ENCODE measurements at regions not wholly inside any gene's neighbourhood (a gene's known extent, or its start where the extent isn't known, plus 50 kb on each side); places are given as distances from the start of the nearest gene placed in this dataset.

GRCh38 chr2:19695706-19696105, 206.1 kb downstream of the TTC32 start:
- H3K4me1 ChIP-seq (ENCODE audit: insufficient read depth, low read length), result no peaks in the 10 kb centered on the region
- H2BK15ac ChIP-seq (ENCODE audit: low read depth, low read length), result no peak overlapping the region
- no CpG with 5 or more reads among the region's 4 CpGs for WGBS (ENCODE audit: extremely low coverage, insufficient read length, low lambda C conversion rate)
- TF ChIP-seq, protein P1, sequence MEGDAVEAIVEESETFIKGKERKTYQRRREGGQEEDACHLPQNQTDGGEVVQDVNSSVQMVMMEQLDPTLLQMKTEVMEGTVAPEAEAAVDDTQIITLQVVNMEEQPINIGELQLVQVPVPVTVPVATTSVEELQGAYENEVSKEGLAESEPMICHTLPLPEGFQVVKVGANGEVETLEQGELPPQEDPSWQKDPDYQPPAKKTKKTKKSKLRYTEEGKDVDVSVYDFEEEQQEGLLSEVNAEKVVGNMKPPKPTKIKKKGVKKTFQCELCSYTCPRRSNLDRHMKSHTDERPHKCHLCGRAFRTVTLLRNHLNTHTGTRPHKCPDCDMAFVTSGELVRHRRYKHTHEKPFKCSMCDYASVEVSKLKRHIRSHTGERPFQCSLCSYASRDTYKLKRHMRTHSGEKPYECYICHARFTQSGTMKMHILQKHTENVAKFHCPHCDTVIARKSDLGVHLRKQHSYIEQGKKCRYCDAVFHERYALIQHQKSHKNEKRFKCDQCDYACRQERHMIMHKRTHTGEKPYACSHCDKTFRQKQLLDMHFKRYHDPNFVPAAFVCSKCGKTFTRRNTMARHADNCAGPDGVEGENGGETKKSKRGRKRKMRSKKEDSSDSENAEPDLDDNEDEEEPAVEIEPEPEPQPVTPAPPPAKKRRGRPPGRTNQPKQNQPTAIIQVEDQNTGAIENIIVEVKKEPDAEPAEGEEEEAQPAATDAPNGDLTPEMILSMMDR (conservative IDR thresholded peaks at IDR 0.05), result no peak
- Mint-ChIP-seq H3K4me1 (no peaks in the 10 kb centered on the region), H3K9me3 (peaks cover 4 to 8% of the 10 kb centered on the region in 2 experiments; a peak in 3 of 5 replicates), H3K27ac (no peak overlapping the region), H3K4me3 (no peak overlapping the region), H3K36me3 (ENCODE audit: insufficient read depth in 1 of 3, low read depth in 3 of 3) (no peaks in the 10 kb centered on the region; a peak in 1 of 7 replicates), H3K27me3 (ENCODE audit: low read depth) (peaks cover 3% of the 10 kb centered on the region)
- no peak overlapping the region for H3K4me2 ChIP-seq (ENCODE audit: insufficient read depth, insufficient read length, low read length)
- no peaks in the 10 kb centered on the region for H3K9me3 ChIP-seq (ENCODE audit: control insufficient read depth, low read depth, low read length)
- H3K23me2 ChIP-seq (ENCODE audit: insufficient read length, low read depth, low read length, poor library complexity, severe bottlenecking), result no peaks in the 10 kb centered on the region
- no peak overlapping the region for H3K14ac ChIP-seq (ENCODE audit: insufficient read depth, low read length)
- no peak overlapping the region for H2AFZ ChIP-seq (ENCODE audit: low read length)
- H4K20me1 ChIP-seq (ENCODE audit: control insufficient read depth, insufficient read depth, insufficient read length), result no peaks in the 10 kb centered on the region
- H3K27ac ChIP-seq (ENCODE audit: insufficient read length, low read depth, low read length), result no peak overlapping the region
- H4K8ac ChIP-seq (replicated peaks; ENCODE audit: insufficient read length, low read depth, low read length), result no peak overlapping the region
- H4K91ac ChIP-seq (ENCODE audit: insufficient read length, low read depth, low read length), result no peak overlapping the region
- H3K18ac ChIP-seq (ENCODE audit: insufficient read length, low read depth, low read length), result no peak overlapping the region
- H2BK120ac ChIP-seq (ENCODE audit: low read depth, low read length, poor library complexity, severe bottlenecking), result no peak overlapping the region
- no peak overlapping the region for H3T11ph ChIP-seq (ENCODE audit: low read length)
- H2BK12ac ChIP-seq (ENCODE audit: insufficient read length, low read depth, low read length), result no peak overlapping the region
- H4K5ac ChIP-seq (ENCODE audit: insufficient read length, low read depth, low read length), result no peak overlapping the region
- no peak overlapping the region for H3K23ac ChIP-seq (ENCODE audit: insufficient read length, low read depth, low read length)
- H2AK5ac ChIP-seq (ENCODE audit: insufficient read length, low read length), result no peak overlapping the region
- no peak overlapping the region for H2BK5ac ChIP-seq (ENCODE audit: insufficient read length, low read length)
- no peak overlapping the region for H2BK20ac ChIP-seq (ENCODE audit: low read depth, low read length, poor library complexity, severe bottlenecking)
- no peak overlapping the region for H3K4ac ChIP-seq (ENCODE audit: low read depth, low read length)
- H3K79me1 ChIP-seq (ENCODE audit: insufficient read depth, low read depth, low read length, poor library complexity, severe bottlenecking), result no peaks in the 10 kb centered on the region
- no peak for DNase-seq
- H3K56ac ChIP-seq (ENCODE audit: insufficient read length, low read depth, low read length), result no peak overlapping the region
- no peaks in the 10 kb centered on the region for H3K79me2 ChIP-seq (ENCODE audit: insufficient read depth, low read length)
- no peak overlapping the region for H3K9ac ChIP-seq (ENCODE audit: extremely low read depth, insufficient read length, low read length)
- H3K27me3 ChIP-seq (ENCODE audit: insufficient read depth, low read length), result no peaks in the 10 kb centered on the region

All from H9 (cell line).